ENCODE measurements at regions not wholly inside any gene's neighbourhood (a gene's known extent, or its start where the extent isn't known, plus 50 kb on each side); places are given as distances from the start of the nearest gene placed in this dataset.

DNA sequence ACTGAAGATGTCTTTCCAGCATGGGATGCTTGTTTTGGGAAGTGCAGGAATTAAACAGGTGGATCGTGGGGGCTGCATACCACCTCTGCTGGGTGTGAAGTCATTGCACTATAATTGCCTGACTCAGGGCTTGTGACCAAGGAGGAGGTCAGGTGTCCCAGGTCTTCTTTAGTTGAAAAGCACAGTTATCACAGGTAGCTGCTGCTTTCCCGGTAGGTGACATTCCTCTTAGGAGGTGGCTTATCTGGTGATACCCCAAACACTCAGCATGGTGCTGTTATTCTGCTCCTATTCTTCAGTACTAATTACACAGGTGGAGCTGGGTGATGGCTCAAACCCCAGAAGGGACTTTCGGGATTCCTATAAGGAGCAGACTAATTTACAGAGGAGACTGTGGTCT is 320.3 kb upstream of the PLXNA2 start:
- H3K9me3 ChIP-seq: no peaks in the 10 kb centered on the region
- H3K4me3 ChIP-seq: no peak overlapping the region
- H3K4me1 ChIP-seq (ENCODE audit: control insufficient read depth in 1 of 2, low read depth in 2 of 2): peaks cover 0 to 5% of the 10 kb centered on the region in 2 donors
- no peak for ATAC-seq (ENCODE audit: insufficient number of reproducible peaks, low FRiP score, low read depth)
- no peaks in the 10 kb centered on the region for H3K27me3 ChIP-seq (replicated peaks; ENCODE audit: insufficient read depth)
- TF ChIP-seq, protein P1, sequence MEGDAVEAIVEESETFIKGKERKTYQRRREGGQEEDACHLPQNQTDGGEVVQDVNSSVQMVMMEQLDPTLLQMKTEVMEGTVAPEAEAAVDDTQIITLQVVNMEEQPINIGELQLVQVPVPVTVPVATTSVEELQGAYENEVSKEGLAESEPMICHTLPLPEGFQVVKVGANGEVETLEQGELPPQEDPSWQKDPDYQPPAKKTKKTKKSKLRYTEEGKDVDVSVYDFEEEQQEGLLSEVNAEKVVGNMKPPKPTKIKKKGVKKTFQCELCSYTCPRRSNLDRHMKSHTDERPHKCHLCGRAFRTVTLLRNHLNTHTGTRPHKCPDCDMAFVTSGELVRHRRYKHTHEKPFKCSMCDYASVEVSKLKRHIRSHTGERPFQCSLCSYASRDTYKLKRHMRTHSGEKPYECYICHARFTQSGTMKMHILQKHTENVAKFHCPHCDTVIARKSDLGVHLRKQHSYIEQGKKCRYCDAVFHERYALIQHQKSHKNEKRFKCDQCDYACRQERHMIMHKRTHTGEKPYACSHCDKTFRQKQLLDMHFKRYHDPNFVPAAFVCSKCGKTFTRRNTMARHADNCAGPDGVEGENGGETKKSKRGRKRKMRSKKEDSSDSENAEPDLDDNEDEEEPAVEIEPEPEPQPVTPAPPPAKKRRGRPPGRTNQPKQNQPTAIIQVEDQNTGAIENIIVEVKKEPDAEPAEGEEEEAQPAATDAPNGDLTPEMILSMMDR (IDR thresholded peaks at IDR 0.05): no peak
- no peak overlapping the region for H3K27ac ChIP-seq
- no peaks in the 10 kb centered on the region for H3K36me3 ChIP-seq
- no peak for DNase-seq (ENCODE audit: low spot score)

DNA sequence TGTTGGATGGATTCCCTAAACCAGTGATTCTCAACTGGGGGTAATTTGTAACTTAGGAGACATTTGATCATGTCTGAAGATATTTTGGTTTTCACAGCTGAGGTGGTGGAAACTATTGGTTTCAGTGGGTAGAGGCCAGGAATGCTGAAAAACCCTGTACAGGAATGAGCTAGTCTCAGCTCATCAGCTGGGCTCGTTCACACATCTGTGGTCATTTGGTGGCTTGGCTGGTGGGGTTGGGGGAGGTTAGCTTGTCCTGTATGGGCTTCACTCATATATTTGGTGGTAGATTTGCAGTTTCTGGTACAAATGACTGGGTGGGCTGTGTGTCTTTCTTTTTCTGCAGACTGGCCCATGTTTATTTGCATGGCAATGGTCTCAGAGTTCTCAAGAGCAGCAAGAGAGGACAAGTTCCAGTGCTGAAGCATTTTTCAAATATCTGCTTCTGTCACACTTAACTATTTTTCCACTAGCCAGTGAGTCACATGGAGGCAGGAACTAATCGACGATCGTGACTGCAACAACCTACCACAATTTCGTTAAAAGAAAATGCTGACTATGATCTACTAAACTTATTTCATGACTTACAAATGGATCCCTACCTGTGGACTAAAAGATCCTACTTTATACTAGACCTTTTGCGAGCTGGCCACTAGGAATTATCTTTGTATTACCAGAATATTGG is 321.7 kb upstream of the PLXNA2 start:
- no peak overlapping the region for H3K27ac ChIP-seq
- no peak for DNase-seq (ENCODE audit: low spot score)
- H3K4me3 ChIP-seq: no peak overlapping the region
- H3K27me3 ChIP-seq (replicated peaks; ENCODE audit: insufficient read depth): no peaks in the 10 kb centered on the region
- H3K4me1 ChIP-seq (ENCODE audit: control insufficient read depth in 1 of 2, low read depth in 2 of 2): no peaks in the 10 kb centered on the region
- TF ChIP-seq, protein P1 (IDR thresholded peaks at IDR 0.05): no peak
- H3K9me3 ChIP-seq: no peaks in the 10 kb centered on the region
- ATAC-seq (ENCODE audit: insufficient number of reproducible peaks, low FRiP score, low read depth): no peak
- H3K36me3 ChIP-seq: no peaks in the 10 kb centered on the region

DNA sequence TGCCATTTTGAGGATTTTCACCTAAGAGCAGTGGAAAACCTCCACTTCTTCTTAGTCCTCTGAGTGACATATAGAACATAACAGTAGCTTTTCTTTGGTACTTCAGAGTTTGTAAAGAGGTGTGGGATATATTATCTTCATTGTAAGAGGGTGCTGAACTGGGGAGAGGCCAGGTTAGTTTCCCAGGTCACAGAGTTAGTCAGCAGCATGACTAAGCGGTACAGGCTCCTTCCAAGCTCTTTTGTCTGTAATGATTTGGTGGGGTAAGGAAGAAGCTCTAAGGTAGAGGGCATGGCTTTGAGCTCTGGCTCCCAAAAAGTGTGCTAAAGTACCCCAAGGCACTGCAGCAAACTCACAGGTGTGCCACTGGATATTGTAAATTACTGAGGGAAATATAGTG is 325.0 kb upstream of the PLXNA2 start:
- TF ChIP-seq, protein P1 (IDR thresholded peaks at IDR 0.05): no peak
- H3K4me3 ChIP-seq: no peak overlapping the region
- no peaks in the 10 kb centered on the region for H3K27me3 ChIP-seq (replicated peaks; ENCODE audit: insufficient read depth)
- no peaks in the 10 kb centered on the region for H3K9me3 ChIP-seq
- H3K36me3 ChIP-seq: no peaks in the 10 kb centered on the region
- no peak for ATAC-seq (ENCODE audit: insufficient number of reproducible peaks, low FRiP score, low read depth)
- H3K4me1 ChIP-seq (ENCODE audit: control insufficient read depth in 1 of 2, low read depth in 2 of 2): no peaks in the 10 kb centered on the region
- DNase-seq (ENCODE audit: low spot score): no peak
- no peak overlapping the region for H3K27ac ChIP-seq

DNA sequence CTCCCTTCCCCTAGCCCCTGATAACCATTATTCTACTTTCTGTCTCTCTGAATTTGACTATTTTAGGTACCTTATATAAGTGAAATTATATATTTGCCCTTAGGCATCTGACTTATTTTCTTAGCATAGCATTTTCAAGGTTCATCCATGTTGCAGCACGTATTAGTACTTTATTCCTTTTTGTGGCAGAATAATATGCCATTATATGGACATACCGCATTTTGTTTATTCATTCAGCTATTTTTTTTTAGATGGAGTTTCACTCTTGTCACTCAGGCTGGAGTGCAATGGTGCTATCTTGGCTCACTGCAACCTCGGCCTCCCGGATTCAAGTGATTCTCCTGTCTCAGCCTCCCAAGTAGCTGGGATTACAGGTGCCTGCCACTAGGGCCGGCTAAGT is 326.2 kb upstream of the PLXNA2 start:
- Histone ChIP-seq H3K27me3 (replicated peaks; ENCODE audit: insufficient read depth) (no peaks in the 10 kb centered on the region), H3K9me3 (no peaks in the 10 kb centered on the region), H3K27ac (no peak overlapping the region), H3K4me3 (no peak overlapping the region), H3K4me1 (ENCODE audit: control insufficient read depth in 1 of 2, low read depth in 2 of 2) (no peaks in the 10 kb centered on the region), H3K36me3 (no peaks in the 10 kb centered on the region)
- ATAC-seq (ENCODE audit: insufficient number of reproducible peaks, low FRiP score, low read depth) (no peak), DNase-seq (ENCODE audit: low spot score) (no peak)
- TF ChIP-seq, protein P1 (IDR thresholded peaks at IDR 0.05): no peak

DNA sequence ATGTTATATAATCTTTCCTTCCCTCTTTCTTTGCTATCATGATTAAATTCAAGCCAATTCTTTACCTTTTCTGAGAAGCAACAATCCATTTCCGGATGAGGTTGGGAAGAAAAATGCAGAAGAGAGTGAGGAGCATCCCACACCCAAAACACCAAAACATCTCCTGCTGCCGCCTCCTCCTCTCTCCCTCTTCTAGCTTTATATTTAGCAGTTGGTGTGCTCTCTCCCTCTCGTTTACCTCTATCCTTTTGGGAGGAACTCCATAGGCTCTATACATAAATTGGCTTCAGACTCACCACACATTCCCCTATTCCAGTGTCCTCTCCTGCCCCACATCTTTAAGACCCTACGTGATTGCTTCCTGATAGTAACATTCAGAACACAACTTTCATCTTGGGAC is 332.2 kb upstream of the PLXNA2 start:
- no peak overlapping the region for H3K4me3 ChIP-seq
- no peak overlapping the region for H3K27ac ChIP-seq
- H3K4me1 ChIP-seq (ENCODE audit: control insufficient read depth in 1 of 2, low read depth in 2 of 2): no peaks in the 10 kb centered on the region
- no peak for DNase-seq (ENCODE audit: low spot score)
- H3K36me3 ChIP-seq: no peaks in the 10 kb centered on the region
- TF ChIP-seq, protein P1 (IDR thresholded peaks at IDR 0.05): no peak
- ATAC-seq (ENCODE audit: insufficient number of reproducible peaks, low FRiP score, low read depth): no peak
- no peaks in the 10 kb centered on the region for H3K27me3 ChIP-seq (replicated peaks; ENCODE audit: insufficient read depth)
- no peaks in the 10 kb centered on the region for H3K9me3 ChIP-seq

Data from thoracic aorta (tissue), 2 donors.